ENCODE measurements at regions not wholly inside any gene's neighbourhood (a gene's known extent, or its start where the extent isn't known, plus 50 kb on each side); places are given as distances from the start of the nearest gene placed in this dataset.

- intact Hi-C loops (cut with DNase I): no loop called here
- H3K27ac ChIP-seq: no peak overlapping the region
These were observed 456.6 kb downstream of the ARHGEF28 start for GRCh38 chr5:74082512-74083055.

GRCh38 chr5:74081126-74081525 lies 455.1 kb downstream of the ARHGEF28 start:
- H3K9me3 ChIP-seq: no peaks in the 10 kb centered on the region
- no peak overlapping the region for H3K4me3 ChIP-seq
- H3K9ac ChIP-seq (ENCODE audit: low read depth in 2 of 2, low read length in 2 of 2): no peak overlapping the region
- H3K36me3 ChIP-seq: no peaks in the 10 kb centered on the region
- H3K4me1 ChIP-seq: no peaks in the 10 kb centered on the region
- DNase-seq: no peak
- H3K27ac ChIP-seq: no peak overlapping the region
- no peaks in the 10 kb centered on the region for H3K27me3 ChIP-seq
- intact Hi-C loops (cut with DNase I): no loop called here
- TF ChIP-seq CTCF (IDR thresholded peaks at IDR 0.05): no peak

More at GRCh38 chr5:74082512-74083055, 456.6 kb downstream of the ARHGEF28 start:
- Histone ChIP-seq H3K4me1 (no peaks in the 10 kb centered on the region), H3K9me3 (no peaks in the 10 kb centered on the region), H3K4me3 (no peak overlapping the region), H3K27me3 (no peaks in the 10 kb centered on the region), H3K36me3 (no peaks in the 10 kb centered on the region), H3K9ac (ENCODE audit: low read depth in 2 of 2, low read length in 2 of 2) (no peak overlapping the region)
- no peak for DNase-seq
- no peak for TF ChIP-seq CTCF (IDR thresholded peaks at IDR 0.05)

GRCh38 chr5:74079971-74080556 lies 454.1 kb downstream of the ARHGEF28 start:
- no peaks in the 10 kb centered on the region for H3K9me3 ChIP-seq
- intact Hi-C loops (cut with DNase I): no loop called here
- H3K4me3 ChIP-seq: no peak overlapping the region
- no peak overlapping the region for H3K9ac ChIP-seq (ENCODE audit: low read depth in 2 of 2, low read length in 2 of 2)
- no peaks in the 10 kb centered on the region for H3K36me3 ChIP-seq
- TF ChIP-seq CTCF (IDR thresholded peaks at IDR 0.05): no peak
- no peak for DNase-seq
- H3K27ac ChIP-seq: no peak overlapping the region
- no peaks in the 10 kb centered on the region for H3K27me3 ChIP-seq
- H3K4me1 ChIP-seq: no peaks in the 10 kb centered on the region

GRCh38 chr5:74075501-74076484 lies 449.8 kb downstream of the ARHGEF28 start:
- no peaks in the 10 kb centered on the region for H3K4me1 ChIP-seq
- H3K9me3 ChIP-seq: no peaks in the 10 kb centered on the region
- no peak for DNase-seq
- TF ChIP-seq CTCF (IDR thresholded peaks at IDR 0.05): no peak
- no peaks in the 10 kb centered on the region for H3K36me3 ChIP-seq
- H3K9ac ChIP-seq (ENCODE audit: low read depth in 2 of 2, low read length in 2 of 2): no peak overlapping the region
- H3K27me3 ChIP-seq: no peaks in the 10 kb centered on the region
- no peak overlapping the region for H3K27ac ChIP-seq
- no peak overlapping the region for H3K4me3 ChIP-seq
- intact Hi-C loops (cut with DNase I): no loop called here

- TF ChIP-seq CTCF (IDR thresholded peaks at IDR 0.05): no peak
- no peak for DNase-seq
- no peaks in the 10 kb centered on the region for H3K9me3 ChIP-seq
- no peaks in the 10 kb centered on the region for H3K36me3 ChIP-seq
- no peak overlapping the region for H3K9ac ChIP-seq (ENCODE audit: low read depth in 2 of 2, low read length in 2 of 2)
- intact Hi-C loops (cut with DNase I): no loop called here
- no peaks in the 10 kb centered on the region for H3K4me1 ChIP-seq
- no peak overlapping the region for H3K4me3 ChIP-seq
- no peak overlapping the region for H3K27ac ChIP-seq
- no peaks in the 10 kb centered on the region for H3K27me3 ChIP-seq
These were observed 448.1 kb downstream of the ARHGEF28 start for GRCh38 chr5:74074111-74074510.

Data from colonic mucosa (tissue), 4 donors.